Type B pancreatic cell (in vitro differentiated cells): ENCODE measurements at regions not wholly inside any gene's neighbourhood (a gene's known extent, or its start where the extent isn't known, plus 50 kb on each side); places are given as distances from the start of the nearest gene placed in this dataset.

Experiments used
- DNase-seq: peaks from one replicate; pipeline ENCODE4 v3.0.0; 2021; ENCODE audit warnings: mixed read lengths; ENCODE audit not compliant: unreplicated experiment; ENCODE audit errors: extremely low spot score
- H3K27ac Mint-ChIP-seq: 2 replicates; pipeline ENCODE4 v1.8.0; 2021; ENCODE audit warnings: mild to moderate bottlenecking, mixed read lengths
- H3K27me3 Mint-ChIP-seq: 2 replicates; pipeline ENCODE4 v1.8.0; 2021; ENCODE audit warnings: mixed read lengths
- H3K36me3 Mint-ChIP-seq: 2 replicates; pipeline ENCODE4 v1.8.0; 2021; ENCODE audit warnings: mixed read lengths
- H3K4me1 Mint-ChIP-seq: one replicate; pipeline ENCODE4 v1.8.0; 2021; ENCODE audit warnings: mixed read lengths; ENCODE audit not compliant: unreplicated experiment
- H3K4me3 Mint-ChIP-seq: 2 replicates; pipeline ENCODE4 v1.8.0; 2021; ENCODE audit warnings: mild to moderate bottlenecking, mixed read lengths
- H3K9me3 Mint-ChIP-seq: 2 replicates; pipeline ENCODE4 v1.8.0; 2021; ENCODE audit warnings: mixed read lengths
- TF ChIP-seq, protein P1 (sequence below): fragments of 200-600 bp; sonication (generic); conservative IDR thresholded peaks from 2 replicates; pipeline ENCODE4 v1.5.0; 2021; ENCODE audit warnings: antibody characterized with exemption, mild to moderate bottlenecking

DNA sequence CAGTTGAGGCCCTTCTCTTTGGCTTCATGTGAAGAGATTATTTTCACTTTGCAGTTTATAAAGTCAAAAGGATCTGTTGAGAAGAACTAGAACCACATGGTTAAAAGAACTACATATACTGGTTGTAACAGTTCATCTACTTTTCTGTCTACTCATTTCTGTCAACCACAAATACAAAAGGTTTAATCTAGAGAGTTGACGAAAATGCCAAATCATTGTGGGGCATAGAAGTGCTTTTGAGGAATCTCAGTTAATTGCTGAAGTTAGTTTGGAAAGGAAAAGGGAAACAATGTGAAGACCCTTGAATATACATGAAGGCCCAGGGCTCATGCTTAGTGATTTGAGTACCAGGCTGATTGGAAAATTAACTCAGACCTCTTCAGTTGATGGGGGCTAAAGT, 415.7 kb upstream of the ZP4 start:
- no peaks in the 10 kb centered on the region for H3K27me3 Mint-ChIP-seq
- DNase-seq: no peak
- TF ChIP-seq, protein P1, sequence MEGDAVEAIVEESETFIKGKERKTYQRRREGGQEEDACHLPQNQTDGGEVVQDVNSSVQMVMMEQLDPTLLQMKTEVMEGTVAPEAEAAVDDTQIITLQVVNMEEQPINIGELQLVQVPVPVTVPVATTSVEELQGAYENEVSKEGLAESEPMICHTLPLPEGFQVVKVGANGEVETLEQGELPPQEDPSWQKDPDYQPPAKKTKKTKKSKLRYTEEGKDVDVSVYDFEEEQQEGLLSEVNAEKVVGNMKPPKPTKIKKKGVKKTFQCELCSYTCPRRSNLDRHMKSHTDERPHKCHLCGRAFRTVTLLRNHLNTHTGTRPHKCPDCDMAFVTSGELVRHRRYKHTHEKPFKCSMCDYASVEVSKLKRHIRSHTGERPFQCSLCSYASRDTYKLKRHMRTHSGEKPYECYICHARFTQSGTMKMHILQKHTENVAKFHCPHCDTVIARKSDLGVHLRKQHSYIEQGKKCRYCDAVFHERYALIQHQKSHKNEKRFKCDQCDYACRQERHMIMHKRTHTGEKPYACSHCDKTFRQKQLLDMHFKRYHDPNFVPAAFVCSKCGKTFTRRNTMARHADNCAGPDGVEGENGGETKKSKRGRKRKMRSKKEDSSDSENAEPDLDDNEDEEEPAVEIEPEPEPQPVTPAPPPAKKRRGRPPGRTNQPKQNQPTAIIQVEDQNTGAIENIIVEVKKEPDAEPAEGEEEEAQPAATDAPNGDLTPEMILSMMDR: no peak
- H3K27ac Mint-ChIP-seq: no peak overlapping the region
- no peaks in the 10 kb centered on the region for H3K4me1 Mint-ChIP-seq
- no peak overlapping the region for H3K4me3 Mint-ChIP-seq
- no peaks in the 10 kb centered on the region for H3K36me3 Mint-ChIP-seq
- no peaks in the 10 kb centered on the region for H3K9me3 Mint-ChIP-seq

DNA sequence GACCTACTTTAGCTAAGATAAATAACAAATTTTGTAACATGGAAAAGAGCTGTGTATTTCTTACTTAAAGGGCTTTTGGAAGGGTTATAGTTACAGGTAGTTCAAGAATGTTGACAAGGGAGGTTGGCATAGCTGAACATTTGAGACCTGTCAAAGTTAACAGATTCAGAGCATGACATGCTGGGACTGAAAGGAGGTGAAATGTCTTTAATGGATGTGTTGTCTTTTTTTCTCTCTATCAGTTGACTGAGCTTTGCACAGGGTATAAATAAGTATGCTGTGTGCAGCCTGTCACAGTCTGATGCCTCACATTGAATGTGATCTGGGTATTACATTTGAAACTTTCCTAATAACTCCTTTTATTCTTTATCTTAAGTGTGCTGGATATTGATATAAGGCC, 411.9 kb upstream of the ZP4 start:
- Mint-ChIP-seq H3K27me3 (no peaks in the 10 kb centered on the region), H3K27ac (no peak overlapping the region), H3K9me3 (no peaks in the 10 kb centered on the region), H3K36me3 (no peaks in the 10 kb centered on the region), H3K4me1 (no peaks in the 10 kb centered on the region), H3K4me3 (no peak overlapping the region)
- TF ChIP-seq, protein P1: no peak
- DNase-seq: no peak

DNA sequence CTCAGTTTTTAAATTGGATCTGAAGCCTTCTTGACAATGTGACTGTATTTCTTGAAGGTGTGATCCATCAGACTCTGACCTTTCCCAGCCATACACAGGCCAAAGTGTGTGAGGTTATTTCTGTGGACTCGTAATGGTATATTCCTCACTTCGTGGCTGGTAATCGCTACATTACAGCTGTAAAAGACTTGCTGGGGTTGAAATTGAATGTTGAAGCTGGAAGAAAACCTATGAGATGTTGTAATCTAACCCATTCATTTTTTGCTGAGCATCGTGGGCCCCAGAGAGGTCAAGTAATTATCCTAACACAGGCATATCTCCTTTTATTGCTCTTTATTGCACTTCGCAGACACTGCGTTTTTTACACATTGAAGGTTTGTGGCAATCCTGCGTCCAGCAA, 405.6 kb upstream of the ZP4 start:
- no peak overlapping the region for H3K4me3 Mint-ChIP-seq
- H3K4me1 Mint-ChIP-seq: no peaks in the 10 kb centered on the region
- H3K27me3 Mint-ChIP-seq: no peaks in the 10 kb centered on the region
- peaks cover 4% of the 10 kb centered on the region for H3K9me3 Mint-ChIP-seq
- DNase-seq: no peak
- TF ChIP-seq, protein P1: no peak
- no peaks in the 10 kb centered on the region for H3K36me3 Mint-ChIP-seq
- H3K27ac Mint-ChIP-seq: no peak overlapping the region

DNA sequence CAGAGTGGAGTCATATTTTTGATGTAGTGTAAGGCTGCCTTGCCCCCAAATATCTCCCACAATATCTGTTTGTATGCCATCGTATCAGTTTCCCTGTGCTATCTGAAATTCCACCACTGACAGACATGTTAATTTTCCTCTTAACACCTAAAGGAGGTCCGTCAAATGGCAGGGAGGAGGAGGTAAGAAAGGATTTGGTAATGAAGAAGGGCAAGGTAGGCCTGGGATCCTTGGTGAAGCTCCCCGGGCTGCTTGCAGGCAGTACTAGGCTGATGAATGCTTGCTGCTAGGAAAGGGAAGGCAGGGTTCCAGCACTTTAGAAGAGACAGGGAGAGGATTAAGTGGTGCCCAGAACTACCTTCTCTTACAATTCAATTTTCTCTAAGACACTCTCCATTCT, 402.4 kb upstream of the ZP4 start:
- Mint-ChIP-seq H3K27me3 (no peaks in the 10 kb centered on the region), H3K4me3 (no peak overlapping the region), H3K27ac (no peak overlapping the region), H3K4me1 (no peaks in the 10 kb centered on the region), H3K9me3 (peaks cover 4% of the 10 kb centered on the region), H3K36me3 (no peaks in the 10 kb centered on the region)
- TF ChIP-seq, protein P1: no peak
- no peak for DNase-seq

DNA sequence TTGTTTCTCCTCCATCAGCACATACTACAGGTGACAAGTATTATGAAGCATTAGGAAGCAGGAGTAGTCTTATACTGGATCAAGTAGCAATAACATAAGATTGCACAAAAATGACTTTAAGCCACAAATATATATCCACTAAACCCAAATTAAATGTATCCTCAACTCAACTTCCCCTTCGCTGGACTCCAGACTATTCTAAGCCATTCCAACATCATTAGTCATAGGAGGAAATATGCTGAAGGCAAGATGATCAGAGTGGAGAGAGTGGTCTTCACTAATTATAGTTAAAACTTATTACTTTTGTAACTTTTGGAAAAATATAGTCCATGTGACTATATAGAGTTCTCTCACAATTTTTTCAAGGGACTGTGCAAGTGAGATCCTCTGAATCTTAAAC, 390.7 kb upstream of the ZP4 start:
- Mint-ChIP-seq H3K9me3 (peaks cover 2% of the 10 kb centered on the region), H3K4me3 (no peak overlapping the region), H3K27ac (no peak overlapping the region), H3K4me1 (no peaks in the 10 kb centered on the region), H3K36me3 (no peaks in the 10 kb centered on the region), H3K27me3 (no peaks in the 10 kb centered on the region)
- TF ChIP-seq, protein P1: no peak
- DNase-seq: no peak
